ENCODE measurements at regions not wholly inside any gene's neighbourhood (a gene's known extent, or its start where the extent isn't known, plus 50 kb on each side); places are given as distances from the start of the nearest gene placed in this dataset.

DNA sequence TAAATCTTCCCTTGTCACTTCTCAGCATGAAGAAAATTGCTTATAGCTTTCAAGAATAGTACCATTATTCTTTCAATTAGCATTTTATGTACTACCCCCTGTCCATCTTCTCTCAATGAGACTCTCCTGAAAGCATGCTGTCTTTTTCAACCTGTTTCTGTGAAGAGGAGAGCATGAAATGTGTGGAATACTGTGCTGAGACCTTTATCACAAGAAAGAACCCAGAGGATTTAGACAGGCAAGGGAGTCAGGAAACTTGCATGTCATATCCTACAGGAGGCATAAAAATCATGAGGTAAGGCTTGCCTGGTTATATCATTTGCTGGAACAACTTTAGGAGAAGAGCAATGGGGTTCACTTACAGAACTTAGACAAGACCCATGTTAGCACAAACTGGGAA lies 56.7 kb upstream of the LPAR1 start:
- no peak overlapping the region; the same call in 1 of the 2 replicates for H3K4me2 ChIP-seq (ENCODE audit: low read depth, low read length)
- peak overlapping the region; percentile 71; the same call in 1 of the 2 replicates for H4K5ac ChIP-seq (ENCODE audit: low read depth, low read length)
- no peaks in the 10 kb centered on the region for H3K9me3 ChIP-seq (ENCODE audit: control insufficient read depth, insufficient read depth, low read length)
- no peaks in the 10 kb centered on the region for H3K36me3 ChIP-seq (ENCODE audit: control insufficient read depth, insufficient read depth, low read length)
- dilution Hi-C loops (cut with HindIII; ENCODE audit: low sequenced_read_pairs, unreplicated experiment) (no loop called here), in situ Hi-C loops (cut with MboI; ENCODE audit: low sequenced_read_pairs) (no loop called here), intact Hi-C loops (cut with micrococcal nuclease) (no loop called here)
- TF ChIP-seq RAD21 (IDR thresholded peaks at IDR 0.05; ENCODE audit: low read length): no peak
- no peak for TF ChIP-seq POLR2A (IDR thresholded peaks at IDR 0.05; ENCODE audit: low read depth, low read length)
- no peak for TF ChIP-seq CEBPB (IDR thresholded peaks at IDR 0.05; ENCODE audit: low read depth, low read length)
- TF ChIP-seq, protein P1, sequence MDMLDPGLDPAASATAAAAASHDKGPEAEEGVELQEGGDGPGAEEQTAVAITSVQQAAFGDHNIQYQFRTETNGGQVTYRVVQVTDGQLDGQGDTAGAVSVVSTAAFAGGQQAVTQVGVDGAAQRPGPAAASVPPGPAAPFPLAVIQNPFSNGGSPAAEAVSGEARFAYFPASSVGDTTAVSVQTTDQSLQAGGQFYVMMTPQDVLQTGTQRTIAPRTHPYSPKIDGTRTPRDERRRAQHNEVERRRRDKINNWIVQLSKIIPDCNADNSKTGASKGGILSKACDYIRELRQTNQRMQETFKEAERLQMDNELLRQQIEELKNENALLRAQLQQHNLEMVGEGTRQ (IDR thresholded peaks at IDR 0.05; ENCODE audit: low read depth, low read length): no peak
- TF ChIP-seq MAZ (IDR thresholded peaks at IDR 0.05; ENCODE audit: borderline replicate concordance, low read depth, low read length): no peak
- TF ChIP-seq BHLHE40 (IDR thresholded peaks at IDR 0.05; ENCODE audit: low read depth, low read length): no peak
- TF ChIP-seq RFX5 (IDR thresholded peaks at IDR 0.05; ENCODE audit: low read depth, low read length): no peak
- no peak for TF ChIP-seq FOS (IDR thresholded peaks at IDR 0.05; ENCODE audit: low read depth, low read length)
- no peak for TF ChIP-seq MXI1 (IDR thresholded peaks at IDR 0.05; ENCODE audit: borderline replicate concordance, low read depth, low read length)
- no peak for TF ChIP-seq SMC3 (IDR thresholded peaks at IDR 0.05; ENCODE audit: low read depth, low read length)
- no peak for TF ChIP-seq NFE2L2 (IDR thresholded peaks at IDR 0.05; ENCODE audit: low read depth, low read length)
- TF ChIP-seq, protein P2, sequence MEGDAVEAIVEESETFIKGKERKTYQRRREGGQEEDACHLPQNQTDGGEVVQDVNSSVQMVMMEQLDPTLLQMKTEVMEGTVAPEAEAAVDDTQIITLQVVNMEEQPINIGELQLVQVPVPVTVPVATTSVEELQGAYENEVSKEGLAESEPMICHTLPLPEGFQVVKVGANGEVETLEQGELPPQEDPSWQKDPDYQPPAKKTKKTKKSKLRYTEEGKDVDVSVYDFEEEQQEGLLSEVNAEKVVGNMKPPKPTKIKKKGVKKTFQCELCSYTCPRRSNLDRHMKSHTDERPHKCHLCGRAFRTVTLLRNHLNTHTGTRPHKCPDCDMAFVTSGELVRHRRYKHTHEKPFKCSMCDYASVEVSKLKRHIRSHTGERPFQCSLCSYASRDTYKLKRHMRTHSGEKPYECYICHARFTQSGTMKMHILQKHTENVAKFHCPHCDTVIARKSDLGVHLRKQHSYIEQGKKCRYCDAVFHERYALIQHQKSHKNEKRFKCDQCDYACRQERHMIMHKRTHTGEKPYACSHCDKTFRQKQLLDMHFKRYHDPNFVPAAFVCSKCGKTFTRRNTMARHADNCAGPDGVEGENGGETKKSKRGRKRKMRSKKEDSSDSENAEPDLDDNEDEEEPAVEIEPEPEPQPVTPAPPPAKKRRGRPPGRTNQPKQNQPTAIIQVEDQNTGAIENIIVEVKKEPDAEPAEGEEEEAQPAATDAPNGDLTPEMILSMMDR (conservative IDR thresholded peaks at IDR 0.05; ENCODE audit: low read depth, low read length): no peak
- TF ChIP-seq RCOR1 (IDR thresholded peaks at IDR 0.05; ENCODE audit: insufficient replicate concordance, low read length): no peak
- no peak for TF ChIP-seq CHD1 (IDR thresholded peaks at IDR 0.05; ENCODE audit: low read depth, low read length)
- no peak for TF ChIP-seq MAFK (IDR thresholded peaks at IDR 0.05; ENCODE audit: low read depth, low read length)
- TF ChIP-seq, protein P3, sequence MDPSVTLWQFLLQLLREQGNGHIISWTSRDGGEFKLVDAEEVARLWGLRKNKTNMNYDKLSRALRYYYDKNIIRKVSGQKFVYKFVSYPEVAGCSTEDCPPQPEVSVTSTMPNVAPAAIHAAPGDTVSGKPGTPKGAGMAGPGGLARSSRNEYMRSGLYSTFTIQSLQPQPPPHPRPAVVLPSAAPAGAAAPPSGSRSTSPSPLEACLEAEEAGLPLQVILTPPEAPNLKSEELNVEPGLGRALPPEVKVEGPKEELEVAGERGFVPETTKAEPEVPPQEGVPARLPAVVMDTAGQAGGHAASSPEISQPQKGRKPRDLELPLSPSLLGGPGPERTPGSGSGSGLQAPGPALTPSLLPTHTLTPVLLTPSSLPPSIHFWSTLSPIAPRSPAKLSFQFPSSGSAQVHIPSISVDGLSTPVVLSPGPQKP (IDR thresholded peaks at IDR 0.05; ENCODE audit: borderline replicate concordance, low read depth, low read length): no peak
- peak; percentile 33 for DNase-seq
- no peak overlapping the region for H3K9ac ChIP-seq (ENCODE audit: low read depth, low read length)
- BruUV-seq (replicated peaks): no TSS peak
- no peak overlapping the region for H2AK9ac ChIP-seq (replicated peaks; ENCODE audit: low read depth, low read length, poor library complexity)
- H2BK20ac ChIP-seq (ENCODE audit: low read depth, low read length): peak overlapping the region; percentile 98
- peak overlapping the region; percentile 74; the same call in 1 of the 2 replicates for H3K14ac ChIP-seq (replicated peaks; ENCODE audit: low read depth, low read length)
- H2BK120ac ChIP-seq (ENCODE audit: low read depth, low read length): peak overlapping the region; percentile 81
- peaks cover 13% of the 10 kb centered on the region for H3K4me1 ChIP-seq (ENCODE audit: control insufficient read depth, insufficient read depth, low read length)
- H3K27me3 ChIP-seq (ENCODE audit: control insufficient read depth, insufficient read depth, low read length): no peaks in the 10 kb centered on the region
- ChIA-PET POLR2A (ENCODE audit: unreplicated experiment) (no interaction called here), CTCF (no interaction called here)
- 0 out of 2 replicates have a peak overlapping the region, but pooled peaks have one; percentile 18 for H2AK5ac ChIP-seq (ENCODE audit: low read depth, low read length)
- H4K8ac ChIP-seq (ENCODE audit: low read depth in 2 of 2, low read length in 2 of 2): peak overlapping the region; percentile 12 to 96
- H3K23ac ChIP-seq (ENCODE audit: low read depth, low read length): peak overlapping the region; percentile 80; the same call in 1 of the 2 replicates
- peak overlapping the region; percentile 77 for H2BK5ac ChIP-seq (ENCODE audit: low read depth, low read length, poor library complexity, severe bottlenecking)
- H2BK15ac ChIP-seq (ENCODE audit: low read depth, low read length): peak overlapping the region; percentile 60; the same call in 2 of the 3 replicates
- H3K18ac ChIP-seq (ENCODE audit: low read depth, low read length): peak overlapping the region; percentile 86; the same call in 1 of the 2 replicates
- no peak overlapping the region for H3K4me3 ChIP-seq (ENCODE audit: insufficient read depth, low read depth, low read length)
- H3K9me1 ChIP-seq (ENCODE audit: insufficient read depth, low read length): peaks cover 7% of the 10 kb centered on the region
- peak overlapping the region; percentile 77 for H4K91ac ChIP-seq (ENCODE audit: insufficient read depth, low read depth, low read length)
- H3K27ac ChIP-seq (ENCODE audit: insufficient read depth, low read length): no peak overlapping the region
- no peaks in the 10 kb centered on the region for H3K79me1 ChIP-seq (ENCODE audit: low read depth in 1 of 2, low read length in 2 of 2)
- no peak overlapping the region for H2AFZ ChIP-seq (replicated peaks; ENCODE audit: low read length, poor library complexity)
- peak; percentile 55 for ATAC-seq (ENCODE audit: low read depth)
- H3K56ac ChIP-seq (ENCODE audit: extremely low read depth, insufficient read depth, low read length): no peak overlapping the region; the same call in 1 of the 2 replicates
- H4K20me1 ChIP-seq (ENCODE audit: insufficient read depth, low read length): no peaks in the 10 kb centered on the region
- H3K4ac ChIP-seq (ENCODE audit: low read depth, low read length): peak overlapping the region; percentile 79; the same call in 1 of the 2 replicates

All from IMR-90 (cell line).